NCI-H2029 (cell line): ENCODE measurements at regions not wholly inside any gene's neighbourhood (a gene's known extent, or its start where the extent isn't known, plus 50 kb on each side); places are given as distances from the start of the nearest gene placed in this dataset.

ENCODE experiments used
- DNase-seq: peaks from one replicate; lab custom pipeline; 2025; lab: John Stamatoyannopoulos, UW

DNA sequence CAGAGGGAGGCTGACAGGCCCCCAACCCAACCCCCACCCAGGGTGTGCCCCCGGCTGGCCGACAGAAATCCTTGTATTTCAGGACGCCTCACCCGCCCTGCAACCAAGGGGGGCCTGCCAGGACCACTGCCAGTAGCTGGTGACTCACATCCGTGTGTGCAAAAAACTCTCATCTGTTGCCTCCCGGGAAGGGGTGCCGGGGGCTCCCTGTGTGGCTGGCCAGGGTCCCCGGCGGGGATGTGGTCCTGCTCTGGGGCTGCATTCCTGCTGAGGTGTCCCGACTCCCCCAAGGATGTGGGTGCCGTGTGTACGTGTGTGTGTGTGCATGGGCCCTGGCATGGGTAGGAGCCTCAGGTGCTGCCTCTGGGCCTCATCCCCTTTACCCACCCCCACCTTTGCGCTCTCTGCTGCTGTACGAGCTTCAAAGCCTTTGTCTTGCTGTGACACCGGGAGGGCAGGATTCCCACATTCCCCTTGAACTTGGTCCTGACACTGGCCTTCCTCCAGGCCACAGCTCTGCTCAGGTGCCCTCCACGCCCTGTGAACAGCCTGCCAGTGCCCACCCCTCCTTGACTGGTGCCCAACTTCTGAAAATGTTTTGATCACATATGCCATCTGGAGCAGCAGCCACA lies 226.3 kb upstream of the HDAC4 start:
- DNase-seq: no peak

DNA sequence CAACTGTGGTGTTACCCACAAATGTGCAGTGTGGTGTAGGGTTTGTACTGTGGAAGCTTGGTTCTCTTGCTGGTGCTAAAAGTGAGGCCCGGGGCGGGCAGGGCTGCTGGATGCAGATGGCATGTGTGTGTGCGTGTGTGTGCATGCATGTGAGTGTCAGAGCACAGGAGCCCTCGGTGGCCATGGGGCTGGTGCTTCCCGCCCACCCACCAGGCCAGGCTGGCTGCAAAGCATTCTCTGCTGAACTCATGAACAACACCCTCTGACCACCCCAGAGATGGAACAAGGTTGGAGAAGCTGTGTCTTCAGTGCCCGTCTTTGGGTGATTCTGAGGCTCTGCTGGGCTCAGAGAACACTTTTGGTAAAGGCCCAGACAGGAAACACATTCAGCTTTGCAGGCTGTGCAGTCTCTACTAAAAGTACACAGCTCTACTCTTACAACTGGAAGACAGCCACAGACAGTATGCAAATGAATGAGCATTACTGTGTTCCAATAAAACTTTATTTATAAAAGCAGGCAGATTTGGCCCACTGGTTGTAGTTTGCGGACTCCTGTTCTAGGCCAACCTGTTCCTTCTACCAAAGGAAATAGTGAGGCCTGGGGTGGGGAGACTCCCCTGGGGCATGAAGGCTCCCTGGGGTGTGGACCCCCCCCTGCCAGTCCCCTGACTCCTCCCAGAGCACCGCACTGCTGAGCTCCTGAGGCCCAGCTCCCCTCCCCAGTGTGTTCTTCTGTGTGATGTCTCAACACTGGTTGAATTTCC lies 225.3 kb upstream of the HDAC4 start:
- no peak for DNase-seq

DNA sequence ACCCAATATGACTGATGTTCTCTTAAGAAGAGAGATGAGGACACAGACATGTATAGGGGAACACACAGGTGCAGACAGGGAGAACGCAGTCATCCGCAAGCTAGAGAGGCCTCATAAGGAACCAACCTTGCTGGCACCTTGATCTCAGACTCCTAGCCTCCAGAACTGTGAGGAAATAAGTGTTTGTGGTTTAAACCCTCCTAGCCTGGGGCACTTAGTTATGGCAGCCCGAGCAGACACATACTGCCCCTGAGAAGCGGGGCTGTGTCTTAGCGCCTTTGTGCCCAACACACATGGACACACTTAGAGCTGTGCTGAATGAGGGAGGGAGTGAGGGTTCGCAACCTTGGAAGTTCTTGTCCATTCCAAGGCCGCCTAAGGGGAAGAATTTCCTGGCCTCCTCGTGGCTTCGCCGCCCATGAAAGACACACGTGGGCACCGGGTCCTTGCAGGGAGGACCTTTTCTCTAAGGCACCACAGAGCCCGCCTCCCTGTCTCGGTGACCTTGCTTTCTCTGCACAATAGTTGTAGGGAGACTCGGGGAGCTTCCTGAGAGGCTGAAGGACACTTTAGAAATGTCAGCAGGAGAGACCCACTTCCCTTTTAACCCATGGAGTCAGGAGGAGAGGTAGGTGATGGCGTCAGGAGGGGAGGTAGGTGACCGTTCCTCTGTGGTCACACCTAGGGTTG lies 224.5 kb upstream of the HDAC4 start:
- no peak for DNase-seq

DNA sequence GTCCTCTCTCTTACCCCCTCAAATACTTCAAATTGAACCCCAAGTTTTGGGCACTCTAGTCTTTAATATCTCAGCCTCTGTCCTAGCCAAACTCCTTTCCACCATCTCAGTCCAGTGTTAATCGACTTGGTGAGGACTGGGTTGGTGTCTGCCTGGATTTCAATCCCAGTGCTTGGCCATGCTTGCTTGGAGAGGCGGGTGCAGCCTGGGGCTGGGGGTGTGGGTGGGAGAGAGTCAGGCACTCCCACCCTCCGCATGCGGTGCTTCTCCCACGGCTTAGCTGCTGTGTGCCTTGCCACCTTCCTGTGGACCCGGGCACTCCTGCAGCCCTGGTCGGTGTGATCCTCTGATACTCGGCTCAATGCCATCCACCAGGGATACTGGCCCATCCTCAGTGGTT lies 220.8 kb upstream of the HDAC4 start:
- no peak for DNase-seq

DNA sequence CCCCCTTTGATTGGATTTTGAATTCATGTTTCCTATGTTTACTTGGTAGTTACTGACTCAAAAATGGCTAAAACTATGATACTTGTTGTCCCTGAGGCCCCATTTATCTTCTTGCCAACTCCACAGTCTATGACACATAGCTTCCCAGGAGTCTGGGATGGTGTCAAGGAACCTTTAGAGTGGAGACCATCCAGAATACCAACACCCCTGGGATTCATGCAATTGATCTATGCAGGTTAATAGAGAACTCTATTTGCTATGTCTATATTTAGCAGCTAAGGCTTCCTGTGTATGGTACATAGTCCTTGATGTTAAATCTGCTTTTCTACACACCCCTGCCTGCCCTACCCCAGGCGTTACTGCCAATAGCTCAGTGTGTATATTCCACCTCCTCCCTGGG lies 218.5 kb upstream of the HDAC4 start:
- no peak for DNase-seq

DNA sequence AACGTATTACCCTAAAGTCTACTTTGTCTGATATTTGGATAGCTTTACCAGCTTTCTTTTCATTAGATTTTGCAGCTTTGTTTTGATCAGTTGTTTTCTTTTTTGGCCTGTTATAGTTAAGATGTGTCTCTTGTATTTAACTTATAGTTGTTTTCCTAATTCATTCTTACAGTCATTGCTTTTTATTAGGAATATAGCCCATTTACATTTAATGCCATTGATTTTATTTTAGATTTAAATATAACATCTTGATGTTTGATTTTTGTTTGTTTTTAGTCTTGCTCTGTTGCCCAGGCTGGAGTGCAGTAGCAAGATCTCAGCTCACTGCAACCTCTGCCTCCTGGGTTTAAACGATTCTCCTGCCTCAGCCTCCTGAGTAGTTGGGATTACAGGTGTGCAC lies 215.9 kb upstream of the HDAC4 start:
- DNase-seq: no peak

DNA sequence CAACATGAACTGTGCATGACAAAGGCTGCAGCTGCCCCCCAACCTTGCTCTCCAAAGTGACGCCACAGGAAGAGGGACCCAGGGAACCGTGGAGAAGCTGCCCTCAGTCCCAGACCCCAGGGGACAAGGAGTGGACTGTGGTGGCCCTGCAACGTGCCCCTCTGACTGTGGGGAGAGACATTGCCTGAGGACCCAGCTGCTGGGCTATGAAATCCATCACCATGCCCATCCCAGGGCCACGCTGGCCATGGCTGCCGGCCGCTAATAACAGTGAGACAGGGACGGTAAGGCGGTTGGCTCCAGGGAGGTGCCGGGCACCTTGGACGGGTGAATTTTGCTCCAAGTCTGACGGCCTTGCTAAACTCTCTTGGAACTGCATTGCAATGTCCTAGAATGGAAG lies 211.3 kb upstream of the HDAC4 start:
- DNase-seq: no peak

DNA sequence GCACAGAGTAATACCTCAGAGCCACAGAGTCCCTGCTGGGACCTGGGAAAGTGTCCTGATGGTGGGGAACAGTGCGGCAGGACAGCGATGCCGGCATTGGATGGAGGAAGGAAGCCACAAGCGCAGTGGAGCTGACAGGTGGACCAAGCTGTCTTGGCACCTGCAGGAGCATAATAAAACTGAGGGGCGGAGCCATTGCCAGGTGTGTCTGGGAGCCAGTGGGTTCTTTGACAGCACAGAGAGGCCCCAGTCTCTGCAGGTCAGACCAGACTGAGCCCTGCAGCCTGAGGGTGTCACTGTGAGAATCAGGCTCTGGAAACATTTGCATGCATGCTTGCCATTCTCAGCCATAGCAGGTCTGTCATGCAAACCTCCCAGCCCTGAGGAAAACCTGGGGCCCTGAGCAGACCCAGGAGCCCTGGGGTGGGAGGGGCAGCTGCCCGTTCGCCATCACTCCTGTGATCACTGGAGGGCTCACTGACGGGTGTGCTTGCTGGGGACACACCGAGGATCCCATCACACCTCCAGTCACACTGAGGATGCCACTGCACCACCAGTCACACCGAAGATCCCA lies 210.5 kb upstream of the HDAC4 start:
- peak; percentile 19 for DNase-seq

DNA sequence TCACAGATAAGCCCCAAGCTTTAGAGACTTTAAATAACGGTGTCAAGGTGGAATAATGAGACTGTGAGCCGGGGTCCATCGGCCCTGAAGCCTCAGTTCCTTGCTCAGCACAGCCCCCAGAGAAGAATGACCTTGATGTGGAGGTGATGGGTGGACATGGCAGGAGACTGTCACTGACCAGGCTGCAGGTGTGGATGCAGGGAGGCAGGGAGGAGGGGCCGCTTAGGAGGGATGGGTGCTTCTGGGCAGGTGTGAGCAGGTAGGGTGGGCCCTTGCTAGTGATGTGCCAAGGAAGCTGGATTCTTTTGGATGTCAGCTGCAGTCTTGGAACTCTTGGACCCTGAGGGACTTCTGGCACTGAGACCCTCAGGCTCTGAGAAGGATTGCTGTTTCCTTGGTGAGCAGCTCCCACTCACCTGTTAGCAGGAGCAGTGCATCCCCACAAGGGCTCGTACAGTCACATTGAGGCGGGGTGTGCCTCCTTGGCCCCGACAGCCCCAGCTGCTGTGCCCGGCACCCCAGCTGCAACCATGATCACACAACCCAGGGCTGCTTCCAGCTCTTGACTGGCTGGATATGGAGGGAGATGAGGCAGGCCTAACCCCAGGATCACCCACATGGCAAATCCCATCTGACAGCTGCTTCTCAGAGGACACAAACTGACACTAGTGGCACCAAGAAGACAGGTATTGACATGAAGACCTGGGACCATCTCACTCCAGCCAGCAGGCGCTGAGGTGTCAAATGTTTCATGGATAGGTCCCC lies 209.8 kb upstream of the HDAC4 start:
- no peak for DNase-seq

DNA sequence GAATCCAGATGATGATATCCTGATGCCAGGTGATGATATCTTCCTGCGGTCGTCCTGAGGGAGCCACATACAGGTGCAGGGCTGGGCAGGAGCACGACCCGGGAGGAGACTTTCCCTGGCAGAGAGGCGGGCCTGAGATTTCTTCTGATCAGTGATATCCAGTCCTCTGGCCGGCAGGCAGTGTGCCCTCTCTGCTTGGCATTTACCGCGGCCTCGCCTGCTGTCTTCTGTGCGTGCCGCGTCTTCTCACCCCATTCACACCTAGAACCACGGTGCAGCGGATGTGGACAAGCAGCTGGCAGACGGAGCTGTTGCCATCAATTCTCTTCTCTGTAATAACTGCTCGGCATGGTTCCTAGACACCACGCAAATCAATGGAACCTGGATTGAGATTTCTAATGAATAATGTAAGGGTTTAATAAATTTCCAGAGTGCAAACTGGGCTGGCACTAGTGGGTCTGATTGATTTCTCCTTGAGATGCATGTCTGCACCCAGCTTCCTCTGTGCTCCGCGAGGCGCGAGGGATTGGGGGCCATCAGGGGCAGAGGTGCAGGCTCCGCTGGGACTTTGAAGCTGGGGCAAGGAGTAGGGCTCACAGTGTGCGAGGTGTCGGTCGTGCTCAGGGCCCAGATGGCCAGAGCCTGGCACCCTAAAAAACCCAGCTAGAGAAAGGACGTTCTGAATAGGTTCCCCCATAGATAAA lies 208.9 kb upstream of the HDAC4 start:
- no peak for DNase-seq

DNA sequence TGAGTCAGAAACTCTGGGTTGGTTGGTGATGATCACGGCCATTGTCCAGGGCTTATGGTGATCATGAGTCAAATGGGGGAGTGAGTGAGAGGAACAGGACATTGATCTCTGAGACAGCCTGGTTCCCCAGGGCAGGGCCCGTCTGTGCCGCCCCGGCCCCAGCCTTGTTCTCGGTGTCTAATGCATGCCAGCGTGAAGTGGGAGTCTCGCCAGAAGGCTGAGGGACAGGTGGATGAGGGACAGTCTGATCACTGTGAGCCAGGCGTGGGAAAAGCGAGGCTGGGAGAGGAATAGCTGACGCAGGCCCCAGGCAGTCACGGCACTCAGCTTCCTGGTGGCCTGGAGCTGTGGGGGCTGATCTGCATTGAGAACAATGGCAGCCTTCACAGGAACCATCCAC lies 208.3 kb upstream of the HDAC4 start:
- DNase-seq: no peak

DNA sequence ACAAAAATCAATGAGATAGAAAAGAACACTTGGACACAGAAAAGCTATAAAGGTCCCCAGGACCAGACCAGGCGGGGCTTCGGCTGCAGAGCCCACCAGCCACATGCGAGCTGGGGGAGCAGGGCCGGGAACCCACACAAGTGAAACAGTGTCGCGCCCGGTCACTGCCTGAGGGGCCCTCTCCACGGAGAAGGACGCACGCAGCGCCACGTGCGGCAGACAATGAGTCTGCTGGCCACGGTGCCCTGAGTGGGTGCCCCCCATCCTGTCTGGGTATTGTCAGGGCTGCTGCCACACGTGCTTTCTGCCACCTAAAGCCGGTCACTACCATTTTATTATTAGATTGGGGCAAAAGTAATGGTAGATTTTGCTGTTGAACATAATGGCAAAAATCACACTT lies 207.9 kb upstream of the HDAC4 start:
- no peak for DNase-seq

DNA sequence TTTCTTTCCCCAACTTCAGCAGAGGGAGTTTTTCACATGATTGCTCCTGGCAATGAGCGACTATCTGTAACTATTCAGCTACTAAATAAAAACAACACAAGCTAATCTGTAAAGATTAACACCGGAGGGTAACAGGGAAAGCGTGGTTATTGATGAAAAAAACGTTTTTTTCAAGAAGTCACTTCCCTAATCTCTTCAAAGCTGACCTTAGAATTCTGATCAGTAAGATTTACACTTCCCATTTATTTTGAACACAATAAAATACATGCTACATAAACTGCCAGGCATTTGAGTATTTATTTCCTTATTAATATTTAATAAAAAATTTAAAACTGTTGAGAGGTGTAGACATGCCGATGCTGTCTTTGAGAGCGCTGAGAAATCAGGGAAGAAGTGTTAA lies 207.4 kb upstream of the HDAC4 start:
- no peak for DNase-seq

DNA sequence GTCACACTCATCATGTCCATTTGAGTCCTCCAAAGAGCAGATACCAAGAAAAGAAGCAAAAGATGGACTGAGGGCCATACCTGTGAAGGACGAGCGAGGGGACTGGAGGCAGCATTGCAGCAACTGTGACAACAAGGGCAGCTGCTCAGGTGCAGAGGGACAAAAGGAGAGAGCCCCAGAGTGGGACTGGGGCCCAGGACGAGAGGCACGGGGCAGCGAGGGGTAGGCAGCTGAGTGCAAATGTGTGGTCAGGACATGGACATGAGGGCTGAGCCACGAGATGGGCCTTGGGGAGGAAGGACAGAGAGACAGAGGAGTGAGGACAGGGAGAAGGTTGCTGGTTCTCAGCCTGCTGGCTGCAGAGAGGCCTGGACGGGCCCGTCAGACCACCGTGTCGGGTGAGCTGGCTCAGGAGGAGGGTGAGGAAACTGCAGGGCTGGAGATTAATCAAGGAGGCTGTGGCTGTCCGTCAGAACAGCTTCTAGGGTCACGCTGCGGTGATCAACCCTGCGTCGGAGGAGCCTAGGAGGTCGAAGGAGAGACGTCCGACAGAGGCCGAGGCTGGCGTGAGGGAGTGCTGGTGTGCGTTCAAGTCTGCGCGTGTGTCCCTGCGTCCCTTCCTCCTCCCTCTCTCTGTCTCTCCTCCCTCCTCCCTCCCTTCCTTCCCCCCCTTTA lies 206.8 kb upstream of the HDAC4 start:
- DNase-seq: no peak

DNA sequence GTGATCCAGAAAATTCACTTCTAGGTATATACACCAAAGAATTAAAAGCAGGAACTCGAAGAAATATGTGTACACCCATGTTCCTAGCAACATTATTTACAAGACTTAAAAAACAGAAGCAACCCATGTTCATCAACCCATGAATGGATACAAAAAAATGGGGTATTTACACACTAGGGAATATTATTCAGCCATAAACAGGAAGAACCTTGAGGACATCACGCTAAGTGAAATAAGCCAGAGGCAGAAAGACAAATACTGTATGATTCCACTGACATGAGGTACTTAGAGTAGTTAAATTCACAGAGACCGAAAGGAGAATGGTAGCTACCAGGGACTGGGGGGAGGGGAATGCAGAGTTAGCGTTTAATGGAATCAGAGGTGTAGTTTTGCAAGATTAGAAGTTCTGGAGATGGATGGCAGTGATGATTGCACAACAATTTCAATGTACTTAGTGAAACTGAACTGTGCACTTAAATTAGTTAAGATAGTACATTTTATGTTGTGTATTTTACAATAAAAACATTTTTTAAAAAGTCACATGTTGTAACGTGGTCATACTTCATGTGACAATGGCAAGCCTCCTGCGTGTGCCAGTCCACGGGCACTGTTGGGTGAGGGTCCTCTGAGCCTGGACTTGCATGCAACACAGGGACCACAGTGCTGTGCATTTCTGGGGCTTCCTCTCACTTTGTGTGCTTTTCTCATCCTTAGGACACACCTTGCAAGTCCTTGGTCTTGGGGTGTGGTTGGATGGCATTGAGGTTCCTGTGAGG lies 206.1 kb upstream of the HDAC4 start:
- no peak for DNase-seq

DNA sequence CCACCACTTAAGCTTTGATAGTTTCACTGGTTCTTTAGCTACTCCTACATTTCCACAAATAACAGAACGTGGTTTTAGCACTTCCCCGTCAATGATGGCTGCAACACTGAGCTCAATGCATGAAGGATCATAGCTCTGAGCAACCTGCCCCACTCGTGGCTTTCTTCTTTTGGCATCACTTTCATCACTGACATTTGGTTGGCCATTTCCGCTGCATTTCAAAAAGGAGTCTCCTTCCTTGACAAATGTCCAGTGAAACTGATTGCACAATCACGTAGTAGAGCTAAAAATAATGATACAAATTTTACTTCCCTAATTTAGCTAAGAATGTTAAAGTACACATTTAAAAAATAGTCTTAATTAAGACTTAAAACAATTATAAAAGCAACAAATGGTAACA lies 205.2 kb upstream of the HDAC4 start:
- DNase-seq: no peak

DNA sequence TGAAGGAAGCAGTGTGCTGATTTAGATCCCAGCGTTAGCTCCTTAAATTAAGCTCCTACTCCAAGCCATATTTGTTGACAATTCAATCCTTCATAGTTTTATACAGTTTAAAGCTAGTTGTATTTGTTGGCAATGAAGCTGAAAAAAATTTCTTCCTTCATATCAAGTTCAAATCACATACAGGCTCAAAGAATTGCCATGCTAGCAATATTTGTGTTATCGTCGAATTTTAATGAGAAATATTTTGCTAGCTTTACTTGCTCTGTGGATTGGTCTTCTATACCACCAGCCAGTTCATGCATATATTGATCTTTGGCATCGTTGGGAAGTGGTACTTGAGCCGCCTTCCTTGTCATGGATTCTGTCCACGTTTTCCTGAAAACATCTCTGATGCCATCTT lies 204.6 kb upstream of the HDAC4 start:
- no peak for DNase-seq

DNA sequence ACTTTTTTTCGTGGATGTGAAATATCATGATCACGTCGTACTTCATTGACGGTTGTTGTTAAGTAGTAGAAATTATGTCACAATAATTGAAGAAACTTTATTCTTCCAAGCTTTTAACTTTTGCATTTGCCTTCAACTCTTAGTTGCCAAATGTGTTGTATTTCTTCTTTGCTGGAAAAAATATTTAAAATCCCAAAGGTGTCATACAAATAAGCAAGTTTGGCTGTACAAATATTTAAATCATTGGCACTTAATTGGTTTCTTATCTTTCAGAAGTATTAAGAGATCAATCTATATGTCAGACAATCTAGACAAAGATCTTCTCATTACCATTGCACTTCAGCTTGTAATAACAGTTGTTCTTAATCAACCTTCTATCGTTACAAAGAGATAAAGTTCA lies 204.0 kb upstream of the HDAC4 start:
- no peak for DNase-seq

DNA sequence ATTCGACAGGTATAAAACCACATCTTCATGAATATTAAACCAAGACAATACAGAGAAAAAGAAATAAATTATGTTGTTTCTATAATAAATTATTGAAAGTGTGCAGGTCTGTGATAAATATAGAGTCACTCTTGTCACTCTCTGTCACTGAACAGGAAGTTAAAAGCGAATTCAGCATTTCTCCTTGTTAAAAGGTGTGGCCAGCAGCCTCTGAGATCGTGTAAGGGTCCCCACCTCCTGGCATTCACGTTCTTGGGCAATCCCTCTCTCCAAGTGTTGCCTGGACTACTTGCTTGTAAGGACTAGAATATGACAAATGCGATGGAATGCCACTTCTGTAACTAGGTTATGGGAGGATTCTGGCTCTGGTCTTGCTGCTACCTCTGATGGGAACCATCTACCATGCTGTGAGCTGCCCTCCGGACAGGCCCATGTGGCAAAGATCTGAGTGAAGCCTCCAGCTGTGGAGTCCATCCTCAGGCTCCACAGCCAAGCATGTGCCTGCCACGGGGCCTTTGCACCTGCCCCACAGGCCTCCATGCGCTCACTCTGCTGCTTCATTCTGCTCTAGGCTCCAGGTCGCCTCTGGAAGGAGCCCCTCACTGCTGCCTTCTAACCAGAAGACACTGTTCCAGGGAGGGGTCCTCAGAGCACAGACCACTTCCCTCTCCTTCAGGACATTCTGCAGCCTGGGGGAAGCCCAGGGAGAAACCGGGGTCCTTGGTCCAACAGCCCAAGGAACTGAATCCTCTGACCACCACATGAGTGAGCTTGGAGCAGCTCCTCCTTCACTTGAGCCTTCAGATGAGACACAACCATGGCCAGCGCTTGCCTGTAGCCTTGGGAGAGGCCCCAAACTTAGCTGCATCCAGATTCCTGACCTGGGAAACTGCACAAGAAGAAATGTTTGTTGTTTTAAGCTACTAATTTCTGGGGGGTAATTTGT lies 202.9 kb upstream of the HDAC4 start:
- no peak for DNase-seq
